Astrocyte (in vitro differentiated cells and primary cell): ENCODE measurements at regions not wholly inside any gene's neighbourhood (a gene's known extent, or its start where the extent isn't known, plus 50 kb on each side); places are given as distances from the start of the nearest gene placed in this dataset.

Source experiments
- DNase-seq: peaks from one replicate; pipeline ENCODE4 v3.0.0-alpha.2; 2010; ENCODE audit warnings: low read depth
- FAIRE-seq: peaks from 2 replicates; lab custom pipeline; 2011; peaks lifted over from hg19 to GRCh38; lab: Jason Lieb, UNC
- H2AFZ ChIP-seq: 2 replicates; pipeline ENCODE4 v1.6.0; 2012; ENCODE audit warnings: low read depth, low read length, inconsistent platforms
- H3K27ac ChIP-seq: 2 replicates; pipeline ENCODE4 v1.5.1; 2011; ENCODE audit warnings: low read depth, low read length, inconsistent platforms
- H3K27me3 ChIP-seq: 2 replicates; pipeline ENCODE4 v1.6.0; 2011; ENCODE audit warnings: low read length, inconsistent platforms; ENCODE audit not compliant: insufficient read depth
- H3K36me3 ChIP-seq: 2 replicates; pipeline ENCODE4 v1.5.1; 2011; ENCODE audit warnings: low read length, inconsistent platforms; ENCODE audit not compliant: insufficient read depth
- H3K4me1 ChIP-seq: 2 replicates; pipeline ENCODE4 v1.5.1; 2011; ENCODE audit warnings: low read length, inconsistent platforms; ENCODE audit not compliant: insufficient read depth
- H3K4me2 ChIP-seq: 2 replicates; pipeline ENCODE4 v1.6.0; 2012; ENCODE audit warnings: low read length, inconsistent platforms
- H3K4me3 ChIP-seq: 2 replicates; pipeline ENCODE4 v1.5.1; 2011; ENCODE audit warnings: low read depth, mild to moderate bottlenecking, low read length, inconsistent platforms; ENCODE audit not compliant: insufficient read depth
- H3K79me2 ChIP-seq: 2 replicates; pipeline ENCODE4 v1.6.0; 2012; ENCODE audit warnings: mild to moderate bottlenecking, low read length, inconsistent platforms; ENCODE audit not compliant: insufficient read depth
- H3K9ac ChIP-seq: 2 replicates; pipeline ENCODE4 v1.6.0; 2012; ENCODE audit warnings: mild to moderate bottlenecking, low read length, inconsistent platforms
- H3K9me3 ChIP-seq: 2 replicates; pipeline ENCODE4 v1.5.1; 2012; ENCODE audit warnings: low read depth, mild to moderate bottlenecking, low read length, inconsistent platforms; ENCODE audit not compliant: insufficient read depth
- H4K20me1 ChIP-seq: 2 replicates; pipeline ENCODE4 v1.6.0; 2012; ENCODE audit warnings: low read length, inconsistent platforms; ENCODE audit not compliant: insufficient read depth
- H3K27ac Mint-ChIP-seq: one replicate; pipeline ENCODE4 v1.8.0; 2021; ENCODE audit warnings: mild to moderate bottlenecking, mixed read lengths; ENCODE audit not compliant: unreplicated experiment
- H3K27me3 Mint-ChIP-seq: one replicate; pipeline ENCODE4 v1.8.0; 2021; ENCODE audit warnings: low read depth, mixed read lengths; ENCODE audit not compliant: unreplicated experiment
- H3K36me3 Mint-ChIP-seq: one replicate; pipeline ENCODE4 v1.8.0; 2021; ENCODE audit warnings: low read depth, mixed read lengths; ENCODE audit not compliant: unreplicated experiment
- H3K4me1 Mint-ChIP-seq: one replicate; pipeline ENCODE4 v1.8.0; 2021; ENCODE audit warnings: low read depth, mixed read lengths; ENCODE audit not compliant: unreplicated experiment
- H3K4me3 Mint-ChIP-seq: one replicate; pipeline ENCODE4 v1.8.0; 2021; ENCODE audit warnings: mild to moderate bottlenecking, moderate library complexity, mixed read lengths; ENCODE audit not compliant: unreplicated experiment
- H3K9me3 Mint-ChIP-seq: one replicate; pipeline ENCODE4 v1.8.0; 2021; ENCODE audit warnings: mild to moderate bottlenecking, mixed read lengths; ENCODE audit not compliant: unreplicated experiment
- EZH2 ChIP-seq: IDR thresholded peaks from 2 replicates; pipeline ENCODE4 v1.6.1; 2012; ENCODE audit warnings: mild to moderate bottlenecking, low read length, inconsistent platforms; ENCODE audit not compliant: insufficient read depth
- TF ChIP-seq, protein P1 (sequence below): IDR thresholded peaks from 2 replicates; pipeline ENCODE4 v1.5.1; 2011; ENCODE audit warnings: low read depth, mild to moderate bottlenecking, inconsistent platforms, low read length, moderate library complexity; ENCODE audit not compliant: insufficient read depth

DNA sequence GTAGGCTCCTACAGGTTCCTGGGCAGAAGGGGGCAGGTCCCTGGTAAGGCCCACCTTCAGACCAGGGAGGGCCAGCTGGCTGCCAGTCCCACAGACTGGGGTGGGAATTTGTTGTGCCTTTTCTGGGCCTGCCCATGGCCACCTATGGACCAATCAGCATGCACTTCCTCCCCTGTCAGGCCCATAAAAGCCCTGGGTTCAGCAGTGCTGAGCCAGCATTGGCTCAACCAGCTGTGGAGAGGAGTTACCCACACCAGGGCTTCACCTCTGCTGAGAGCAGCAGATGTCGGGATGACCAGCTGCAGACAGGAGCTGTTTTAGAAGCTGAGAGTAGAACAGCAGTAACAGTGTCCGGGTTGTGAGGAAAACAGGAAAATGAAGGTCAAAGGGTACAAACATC lies 373.4 kb upstream of the ACO1 start:
- Histone ChIP-seq H3K9ac (no peak overlapping the region), H3K9me3 (peaks cover 3% of the 10 kb centered on the region), H3K79me2 (no peaks in the 10 kb centered on the region), H3K4me1 (no peaks in the 10 kb centered on the region), H3K27me3 (no peaks in the 10 kb centered on the region), H3K36me3 (no peaks in the 10 kb centered on the region), H2AFZ (no peak overlapping the region), H4K20me1 (no peaks in the 10 kb centered on the region), H3K4me2 (no peak overlapping the region), H3K27ac (no peak overlapping the region), H3K4me3 (no peak overlapping the region)
- H3K27me3 Mint-ChIP-seq, result no peaks in the 10 kb centered on the region
- no peak overlapping the region for H3K27ac Mint-ChIP-seq
- TF ChIP-seq, protein P1, sequence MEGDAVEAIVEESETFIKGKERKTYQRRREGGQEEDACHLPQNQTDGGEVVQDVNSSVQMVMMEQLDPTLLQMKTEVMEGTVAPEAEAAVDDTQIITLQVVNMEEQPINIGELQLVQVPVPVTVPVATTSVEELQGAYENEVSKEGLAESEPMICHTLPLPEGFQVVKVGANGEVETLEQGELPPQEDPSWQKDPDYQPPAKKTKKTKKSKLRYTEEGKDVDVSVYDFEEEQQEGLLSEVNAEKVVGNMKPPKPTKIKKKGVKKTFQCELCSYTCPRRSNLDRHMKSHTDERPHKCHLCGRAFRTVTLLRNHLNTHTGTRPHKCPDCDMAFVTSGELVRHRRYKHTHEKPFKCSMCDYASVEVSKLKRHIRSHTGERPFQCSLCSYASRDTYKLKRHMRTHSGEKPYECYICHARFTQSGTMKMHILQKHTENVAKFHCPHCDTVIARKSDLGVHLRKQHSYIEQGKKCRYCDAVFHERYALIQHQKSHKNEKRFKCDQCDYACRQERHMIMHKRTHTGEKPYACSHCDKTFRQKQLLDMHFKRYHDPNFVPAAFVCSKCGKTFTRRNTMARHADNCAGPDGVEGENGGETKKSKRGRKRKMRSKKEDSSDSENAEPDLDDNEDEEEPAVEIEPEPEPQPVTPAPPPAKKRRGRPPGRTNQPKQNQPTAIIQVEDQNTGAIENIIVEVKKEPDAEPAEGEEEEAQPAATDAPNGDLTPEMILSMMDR, result no peak
- no peak for TF ChIP-seq EZH2
- no peak overlapping the region for H3K4me3 Mint-ChIP-seq
- DNase-seq, result no peak
- peaks cover 4% of the 10 kb centered on the region for H3K4me1 Mint-ChIP-seq
- no peaks in the 10 kb centered on the region for H3K36me3 Mint-ChIP-seq
- H3K9me3 Mint-ChIP-seq, result no peaks in the 10 kb centered on the region
- FAIRE-seq, result no peak

DNA sequence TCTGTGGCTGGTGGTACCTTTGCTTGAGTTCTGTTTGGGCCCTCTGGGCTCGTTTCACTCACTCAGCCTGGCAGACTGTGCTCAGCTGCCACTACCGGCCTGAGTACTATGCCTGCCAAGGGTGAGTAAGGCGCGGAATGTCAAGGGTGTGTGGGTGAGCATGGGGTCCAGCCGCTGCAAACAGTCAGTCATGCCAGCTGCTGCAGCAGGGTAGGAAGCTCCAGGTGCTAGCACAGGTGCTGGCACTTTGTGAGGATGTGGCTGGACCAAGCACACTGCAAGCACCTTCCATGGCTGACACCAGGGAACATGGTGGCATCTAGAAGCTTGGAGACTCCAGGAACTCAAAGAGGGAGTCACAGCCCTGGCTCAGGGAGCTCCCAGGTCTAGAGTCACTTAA lies 368.6 kb upstream of the ACO1 start:
- no peak overlapping the region for H3K9ac ChIP-seq
- H3K79me2 ChIP-seq, result no peaks in the 10 kb centered on the region
- no peak overlapping the region for H3K4me2 ChIP-seq
- Mint-ChIP-seq H3K4me3 (no peak overlapping the region), H3K9me3 (peaks cover 3% of the 10 kb centered on the region), H3K27ac (no peak overlapping the region), H3K4me1 (no peaks in the 10 kb centered on the region), H3K36me3 (no peaks in the 10 kb centered on the region), H3K27me3 (no peaks in the 10 kb centered on the region)
- FAIRE-seq (no peak), DNase-seq (no peak)
- no peaks in the 10 kb centered on the region for H3K36me3 ChIP-seq
- H3K4me3 ChIP-seq, result no peak overlapping the region
- H3K9me3 ChIP-seq, result peaks cover 3% of the 10 kb centered on the region
- H3K4me1 ChIP-seq, result no peaks in the 10 kb centered on the region
- H3K27ac ChIP-seq, result no peak overlapping the region
- H2AFZ ChIP-seq, result no peak overlapping the region
- TF ChIP-seq EZH2, result no peak
- TF ChIP-seq, protein P1, result no peak
- H4K20me1 ChIP-seq, result no peaks in the 10 kb centered on the region
- H3K27me3 ChIP-seq, result no peaks in the 10 kb centered on the region

- Mint-ChIP-seq H3K27me3 (no peaks in the 10 kb centered on the region), H3K4me3 (no peak overlapping the region), H3K9me3 (peaks cover 4% of the 10 kb centered on the region), H3K27ac (no peak overlapping the region), H3K36me3 (no peaks in the 10 kb centered on the region), H3K4me1 (no peaks in the 10 kb centered on the region)
- H3K4me2 ChIP-seq, result no peak overlapping the region
- H3K79me2 ChIP-seq, result no peaks in the 10 kb centered on the region
- H3K4me1 ChIP-seq, result no peaks in the 10 kb centered on the region
- DNase-seq (no peak), FAIRE-seq (no peak)
- H3K9ac ChIP-seq, result no peak overlapping the region
- no peaks in the 10 kb centered on the region for H3K27me3 ChIP-seq
- no peaks in the 10 kb centered on the region for H4K20me1 ChIP-seq
- TF ChIP-seq, protein P1, result no peak
- TF ChIP-seq EZH2, result no peak
- H2AFZ ChIP-seq, result no peak overlapping the region
- H3K9me3 ChIP-seq, result no peaks in the 10 kb centered on the region
- H3K4me3 ChIP-seq, result no peak overlapping the region
- H3K27ac ChIP-seq, result no peak overlapping the region
- H3K36me3 ChIP-seq, result no peaks in the 10 kb centered on the region
Measured at GRCh38 chr9:32045513-32045912, 338.9 kb upstream of the ACO1 start.
